Gastroesophageal sphincter (tissue), 4 donors: ENCODE measurements at regions not wholly inside any gene's neighbourhood (a gene's known extent, or its start where the extent isn't known, plus 50 kb on each side); places are given as distances from the start of the nearest gene placed in this dataset.

Experiments used
- ATAC-seq: fragments of 150-250 bp; one replicate; pipeline ENCODE4 v1.9.1; 2016; ENCODE audit warnings: mild to moderate bottlenecking, moderate library complexity
- H3K27ac ChIP-seq, 4 donors: fragments of 200-600 bp; sonication (generic) in 3 of 4; 1 replicate in 3 of 4; 2 replicates in 1 of 4; pipeline ENCODE4 v1.5.1; 2016 to 2019
- H3K27me3 ChIP-seq: fragments of 200-600 bp; sonication (generic); one replicate; pipeline ENCODE4 v1.5.1; 2019
- H3K36me3 ChIP-seq, 2 donors: fragments of 200-600 bp; sonication (generic); one replicate each; pipeline ENCODE4 v1.5.1; 2019; ENCODE audit warnings: control low read depth in 1 of 2
- H3K4me1 ChIP-seq, 3 donors: fragments of 200-600 bp; sonication (generic); 1 replicate in 2 of 3; 2 replicates in 1 of 3; pipeline ENCODE4 v1.5.1; 2016 to 2019; ENCODE audit warnings: control low read depth in 2 of 3
- H3K4me3 ChIP-seq, 2 donors: fragments of 200-600 bp; sonication (generic); one replicate each; pipeline ENCODE4 v1.5.1; 2019; ENCODE audit warnings: mild to moderate bottlenecking in 1 of 2, moderate library complexity in 1 of 2
- H3K9me3 ChIP-seq, 3 donors: fragments of 200-600 bp; sonication (generic); one replicate each; pipeline ENCODE4 v1.5.1; 2017 to 2019; ENCODE audit warnings: control low read depth in 2 of 3
- EP300 ChIP-seq: sonication (generic); formaldehyde crosslinking; IDR thresholded peaks from one replicate; pipeline ENCODE4 v1.6.1; 2017; ENCODE audit warnings: antibody characterized with exemption, mild to moderate bottlenecking
- POLR2A ChIP-seq, 2 donors: fragments of 450-650 bp; IDR thresholded peaks; one replicate each; pipeline ENCODE4 v1.6.1; 2017; ENCODE audit warnings: antibody characterized with exemption in 2 of 2, mild to moderate bottlenecking in 2 of 2, moderate library complexity in 1 of 2
- POLR2AphosphoS5 ChIP-seq: sonication (generic); formaldehyde crosslinking; IDR thresholded peaks from one replicate; pipeline ENCODE4 v1.6.1; 2017; ENCODE audit warnings: antibody characterized with exemption
- WGBS, 2 donors: methylation state at CpG; one replicate each; pipeline ENCODE4 v1.1.5; 2018; ENCODE audit warnings: low coverage in 1 of 2; 5-methylcytosine and 5-hydroxymethylcytosine counted together
- TF ChIP-seq, protein P1 (sequence below), 4 experiments: fragments of 200-600 bp in 2 of 4; fragments of 450-650 bp in 2 of 4; sonication (generic) in 1 of 4; IDR thresholded peaks; one replicate each; pipeline ENCODE4 v1.5.1; 2017 to 2019; ENCODE audit warnings: antibody characterized with exemption in 4 of 4, mild to moderate bottlenecking in 2 of 4, moderate library complexity in 2 of 4

DNA sequence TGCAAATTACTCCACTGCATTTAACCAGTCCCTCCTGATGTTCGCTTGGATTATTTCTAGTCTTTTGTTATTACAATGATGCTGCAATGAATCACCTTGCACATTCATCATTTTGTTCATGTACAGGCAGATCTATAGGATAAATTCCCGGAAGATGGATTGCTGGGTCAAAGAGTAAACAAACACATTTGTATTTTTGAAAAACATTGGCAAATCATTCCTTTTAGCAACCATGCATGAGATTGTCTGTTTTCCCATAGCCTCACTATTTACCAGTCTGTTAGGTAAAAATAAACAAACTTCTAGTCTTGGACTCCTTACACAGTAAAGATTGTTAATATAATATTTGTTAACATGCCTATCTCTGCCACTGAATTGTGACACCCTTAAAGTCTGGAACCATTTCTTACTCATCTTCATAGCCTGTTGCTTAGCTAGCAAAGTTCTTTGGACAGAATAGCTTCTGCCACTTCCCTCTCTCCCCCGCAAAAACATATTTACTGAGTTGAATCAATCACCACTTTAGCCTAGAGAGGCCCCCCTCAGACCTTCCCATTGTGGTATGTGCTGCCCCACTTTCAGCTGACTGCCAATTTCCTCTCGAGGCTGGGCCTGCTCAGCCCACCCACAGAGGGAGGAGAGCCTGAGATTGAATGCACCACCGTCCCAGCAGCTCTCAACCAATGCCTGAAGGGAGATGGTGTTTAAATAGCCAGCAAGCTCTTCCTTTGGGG, 108.4 kb upstream of the ATXN3L start:
- H3K27me3 ChIP-seq: no peaks in the 10 kb centered on the region
- ATAC-seq: no peak
- 45 to 62% methylated on average over 3 of the region's 5 CpGs for WGBS, 2 donors

DNA sequence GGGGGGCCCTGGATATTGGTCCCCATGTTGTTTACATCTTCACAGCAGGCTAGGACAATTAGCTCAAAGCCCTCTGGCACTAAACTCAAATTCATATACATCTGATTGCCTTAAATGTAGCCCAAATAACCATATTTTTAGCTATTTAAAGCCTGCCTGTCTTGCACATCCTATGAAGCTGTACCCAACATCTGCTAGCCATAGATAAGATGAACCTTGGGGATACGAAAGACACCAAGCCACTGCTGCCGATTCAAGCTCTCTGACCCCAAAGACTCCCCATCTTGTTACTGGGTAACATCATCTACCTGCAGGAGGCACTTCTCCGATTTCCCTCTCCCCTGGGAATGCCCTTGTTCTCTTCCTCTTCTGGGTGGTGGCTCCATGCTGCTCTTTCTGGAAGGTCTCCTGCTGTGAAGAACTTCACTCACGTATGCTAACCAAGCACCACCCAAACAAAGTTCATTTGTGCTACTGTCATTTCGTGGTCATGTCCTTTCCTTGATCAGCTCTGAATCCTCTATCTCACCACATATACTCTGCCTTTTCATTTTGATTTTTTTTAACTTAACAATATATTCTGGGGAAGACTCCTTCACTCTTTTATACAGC, 107.7 kb upstream of the ATXN3L start:
- TF ChIP-seq EP300 (no peak), POLR2AphosphoS5 (no peak), POLR2A (IDR thresholded peaks at IDR 0.05) (no peak)
- TF ChIP-seq, protein P1, sequence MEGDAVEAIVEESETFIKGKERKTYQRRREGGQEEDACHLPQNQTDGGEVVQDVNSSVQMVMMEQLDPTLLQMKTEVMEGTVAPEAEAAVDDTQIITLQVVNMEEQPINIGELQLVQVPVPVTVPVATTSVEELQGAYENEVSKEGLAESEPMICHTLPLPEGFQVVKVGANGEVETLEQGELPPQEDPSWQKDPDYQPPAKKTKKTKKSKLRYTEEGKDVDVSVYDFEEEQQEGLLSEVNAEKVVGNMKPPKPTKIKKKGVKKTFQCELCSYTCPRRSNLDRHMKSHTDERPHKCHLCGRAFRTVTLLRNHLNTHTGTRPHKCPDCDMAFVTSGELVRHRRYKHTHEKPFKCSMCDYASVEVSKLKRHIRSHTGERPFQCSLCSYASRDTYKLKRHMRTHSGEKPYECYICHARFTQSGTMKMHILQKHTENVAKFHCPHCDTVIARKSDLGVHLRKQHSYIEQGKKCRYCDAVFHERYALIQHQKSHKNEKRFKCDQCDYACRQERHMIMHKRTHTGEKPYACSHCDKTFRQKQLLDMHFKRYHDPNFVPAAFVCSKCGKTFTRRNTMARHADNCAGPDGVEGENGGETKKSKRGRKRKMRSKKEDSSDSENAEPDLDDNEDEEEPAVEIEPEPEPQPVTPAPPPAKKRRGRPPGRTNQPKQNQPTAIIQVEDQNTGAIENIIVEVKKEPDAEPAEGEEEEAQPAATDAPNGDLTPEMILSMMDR (IDR thresholded peaks at IDR 0.05): no peak
- WGBS, 2 donors: 72 to 100% methylated on average over 2 to 3 of the region's 5 CpGs
- Histone ChIP-seq H3K9me3 (no peaks in the 10 kb centered on the region), H3K27ac (no peak overlapping the region), H3K27me3 (no peaks in the 10 kb centered on the region), H3K4me1 (peaks cover 0 to 10% (median 4%) of the 10 kb centered on the region in 3 donors), H3K4me3 (no peak overlapping the region), H3K36me3 (no peaks in the 10 kb centered on the region)
- no peak for ATAC-seq

More for the DNA sequence above, 108.4 kb upstream of the ATXN3L start:
- Histone ChIP-seq H3K4me1 (peaks cover 0 to 16% (median 8%) of the 10 kb centered on the region in 3 donors), H3K27ac (no peak overlapping the region), H3K9me3 (no peaks in the 10 kb centered on the region), H3K4me3 (no peak overlapping the region), H3K36me3 (no peaks in the 10 kb centered on the region)
- TF ChIP-seq, protein P1 (IDR thresholded peaks at IDR 0.05): no peak
- TF ChIP-seq EP300 (no peak), POLR2AphosphoS5 (no peak)

GRCh38 chrX:13420545-13421183, 100.8 kb upstream of the ATXN3L start:
- H3K36me3 ChIP-seq: no peaks in the 10 kb centered on the region
- TF ChIP-seq, protein P1 (IDR thresholded peaks at IDR 0.05): no peak
- TF ChIP-seq POLR2AphosphoS5 (no peak), POLR2A (IDR thresholded peaks at IDR 0.05) (no peak), EP300 (no peak)
- H3K4me1 ChIP-seq: peaks cover 0 to 27% (median 0%) of the 10 kb centered on the region in 3 donors
- H3K4me3 ChIP-seq: no peak overlapping the region
- no peaks in the 10 kb centered on the region for H3K9me3 ChIP-seq
- H3K27ac ChIP-seq: no peak overlapping the region
- no peaks in the 10 kb centered on the region for H3K27me3 ChIP-seq
- ATAC-seq: no peak
- 66 to 100% methylated on average over 3 to 4 of the region's 4 CpGs for WGBS, 2 donors

DNA sequence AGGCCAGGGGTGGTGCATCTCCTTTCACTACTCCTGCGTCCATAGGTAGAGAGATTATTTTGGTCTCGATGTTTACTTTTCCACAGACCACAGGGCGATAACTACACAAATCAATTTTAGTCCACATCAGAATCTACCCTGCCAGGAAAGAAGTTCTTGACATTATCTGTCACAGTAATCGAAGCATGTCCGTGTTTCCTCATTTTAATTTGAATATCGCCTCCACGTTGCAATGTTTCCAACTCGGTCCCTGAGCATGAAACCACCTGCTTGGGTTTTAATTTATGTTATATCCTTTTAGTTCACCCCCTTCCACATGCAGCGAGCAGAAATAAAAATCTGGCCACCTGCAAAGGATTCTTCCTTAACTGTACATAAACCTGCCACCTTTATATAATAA, 100.1 kb upstream of the ATXN3L start:
- Histone ChIP-seq H3K27ac (no peak overlapping the region), H3K27me3 (no peaks in the 10 kb centered on the region), H3K4me3 (no peak overlapping the region), H3K36me3 (no peaks in the 10 kb centered on the region), H3K4me1 (peaks cover 0 to 27% (median 0%) of the 10 kb centered on the region in 3 donors), H3K9me3 (no peaks in the 10 kb centered on the region)
- ATAC-seq: no peak
- TF ChIP-seq POLR2AphosphoS5 (no peak), EP300 (no peak), POLR2A (IDR thresholded peaks at IDR 0.05) (no peak)
- TF ChIP-seq, protein P1 (IDR thresholded peaks at IDR 0.05): no peak
- WGBS, 2 donors: 88 to 97% methylated on average over 5 to 7 of the region's 9 CpGs
